Activated naive CD4-positive, alpha-beta T cell treated with anti-CD3 and anti-CD28 coated beads, Interleukin-2, amount 10 ng/mL, durations not matched to agents 7 days and 5 days (primary cell): ENCODE measurements at regions not wholly inside any gene's neighbourhood (a gene's known extent, or its start where the extent isn't known, plus 50 kb on each side); places are given as distances from the start of the nearest gene placed in this dataset.
"Not testable (repeated sequence)": the region's sequence is repeated elsewhere in the genome, so short reads cannot be mapped to it uniquely, and the experiment has no call there.

Experiments
- CTCF ChIA-PET: fragments of 350-600 bp; sonication (Branson Sonifier 250); formaldehyde crosslinking; loops from one replicate; lab custom pipeline; 2021; ENCODE audit warnings: antibody characterized with exemption; lab: Charles Lee
- DNase-seq: peaks from one replicate; pipeline ENCODE4 v3.0.0-alpha.2; 2020
- H3K27ac Mint-ChIP-seq: one replicate; pipeline ENCODE4 v1.8.0; 2021; ENCODE audit warnings: mild to moderate bottlenecking, moderate library complexity, mixed read lengths
- H3K27me3 Mint-ChIP-seq: one replicate; pipeline ENCODE4 v1.8.0; 2021; ENCODE audit warnings: mild to moderate bottlenecking, mixed read lengths
- H3K36me3 Mint-ChIP-seq: one replicate; pipeline ENCODE4 v1.8.0; 2021; ENCODE audit warnings: mixed read lengths
- H3K4me1 Mint-ChIP-seq: one replicate; pipeline ENCODE4 v1.8.0; 2021; ENCODE audit warnings: mixed read lengths
- H3K4me3 Mint-ChIP-seq: one replicate; pipeline ENCODE4 v1.8.0; 2021; ENCODE audit warnings: mild to moderate bottlenecking, moderate library complexity, mixed read lengths
- H3K9me3 Mint-ChIP-seq: one replicate; pipeline ENCODE4 v1.8.0; 2021; ENCODE audit warnings: mixed read lengths

- Mint-ChIP-seq H3K4me1 (no peaks in the 10 kb centered on the region), H3K27me3 (no peaks in the 10 kb centered on the region), H3K36me3 (no peaks in the 10 kb centered on the region), H3K4me3 (no peak overlapping the region), H3K27ac (no peak overlapping the region), H3K9me3 (no peaks in the 10 kb centered on the region)
- CTCF ChIA-PET: no interaction called here
- no peak for DNase-seq
These were observed 195.9 kb upstream of the HS6ST1 start for GRCh38 chr2:128514555-128514955.

- H3K4me3 Mint-ChIP-seq: no peak overlapping the region
- no peaks in the 10 kb centered on the region for H3K9me3 Mint-ChIP-seq
- H3K27ac Mint-ChIP-seq: no peak overlapping the region
- CTCF ChIA-PET: no interaction called here
- H3K4me1 Mint-ChIP-seq: peaks cover 6% of the 10 kb centered on the region
- DNase-seq: no peak
- peaks cover 6% of the 10 kb centered on the region for H3K27me3 Mint-ChIP-seq
- no peaks in the 10 kb centered on the region for H3K36me3 Mint-ChIP-seq
These were observed 198.3 kb upstream of the HS6ST1 start for GRCh38 chr2:128516938-128517337.

- H3K27me3 Mint-ChIP-seq, H3K36me3 Mint-ChIP-seq, DNase-seq, H3K4me3 Mint-ChIP-seq, H3K4me1 Mint-ChIP-seq, H3K9me3 Mint-ChIP-seq, CTCF ChIA-PET, H3K27ac Mint-ChIP-seq: not testable (repeated sequence)
These were observed 200.4 kb upstream of the HS6ST1 start for GRCh38 chr2:128519028-128519427.

- H3K4me3 Mint-ChIP-seq: no peak overlapping the region
- no peaks in the 10 kb centered on the region for H3K9me3 Mint-ChIP-seq
- CTCF ChIA-PET: no interaction called here
- H3K27me3 Mint-ChIP-seq: peaks cover 6% of the 10 kb centered on the region
- H3K4me1 Mint-ChIP-seq: peaks cover 6% of the 10 kb centered on the region
- no peak overlapping the region for H3K27ac Mint-ChIP-seq
- H3K36me3 Mint-ChIP-seq: no peaks in the 10 kb centered on the region
- no peak for DNase-seq
These were observed 201.0 kb upstream of the HS6ST1 start for GRCh38 chr2:128519517-128520215.

GRCh38 chr2:128520340-128520739 is 201.7 kb upstream of the HS6ST1 start:
- Mint-ChIP-seq H3K4me3 (no peak overlapping the region), H3K27ac (no peak overlapping the region), H3K9me3 (no peaks in the 10 kb centered on the region), H3K4me1 (peaks cover 6% of the 10 kb centered on the region), H3K36me3 (no peaks in the 10 kb centered on the region), H3K27me3 (peaks cover 6% of the 10 kb centered on the region)
- CTCF ChIA-PET: no interaction called here
- DNase-seq: no peak

GRCh38 chr2:128520791-128521190 is 202.1 kb upstream of the HS6ST1 start:
- peak; percentile 41 for DNase-seq
- CTCF ChIA-PET: no interaction called here
- Mint-ChIP-seq H3K27ac (no peak overlapping the region), H3K36me3 (no peaks in the 10 kb centered on the region), H3K27me3 (peaks cover 6% of the 10 kb centered on the region), H3K4me3 (no peak overlapping the region), H3K4me1 (peaks cover 6% of the 10 kb centered on the region), H3K9me3 (no peaks in the 10 kb centered on the region)

- H3K4me1 Mint-ChIP-seq: peaks cover 6% of the 10 kb centered on the region
- no peaks in the 10 kb centered on the region for H3K9me3 Mint-ChIP-seq
- CTCF ChIA-PET: no interaction called here
- no peak overlapping the region for H3K4me3 Mint-ChIP-seq
- H3K27me3 Mint-ChIP-seq: peaks cover 10% of the 10 kb centered on the region
- no peak overlapping the region for H3K27ac Mint-ChIP-seq
- DNase-seq: no peak
- H3K36me3 Mint-ChIP-seq: no peaks in the 10 kb centered on the region
These were observed 202.8 kb upstream of the HS6ST1 start for GRCh38 chr2:128521482-128521881.

- CTCF ChIA-PET: no interaction called here
- H3K27ac Mint-ChIP-seq: no peak overlapping the region
- no peaks in the 10 kb centered on the region for H3K9me3 Mint-ChIP-seq
- no peak overlapping the region for H3K4me3 Mint-ChIP-seq
- peaks cover 10% of the 10 kb centered on the region for H3K27me3 Mint-ChIP-seq
- peaks cover 6% of the 10 kb centered on the region for H3K4me1 Mint-ChIP-seq
- no peak for DNase-seq
- H3K36me3 Mint-ChIP-seq: no peaks in the 10 kb centered on the region
These were observed 204.2 kb upstream of the HS6ST1 start for GRCh38 chr2:128522829-128523228.

- CTCF ChIA-PET: no interaction called here
- Mint-ChIP-seq H3K4me3 (no peak overlapping the region), H3K27ac (no peak overlapping the region), H3K36me3 (no peaks in the 10 kb centered on the region), H3K9me3 (no peaks in the 10 kb centered on the region), H3K4me1 (peaks cover 6% of the 10 kb centered on the region), H3K27me3 (peaks cover 13% of the 10 kb centered on the region)
- DNase-seq: no peak
These were observed 204.8 kb upstream of the HS6ST1 start for GRCh38 chr2:128523457-128523856.

GRCh38 chr2:128524183-128524582 is 205.5 kb upstream of the HS6ST1 start:
- peaks cover 6% of the 10 kb centered on the region for H3K4me1 Mint-ChIP-seq
- peaks cover 13% of the 10 kb centered on the region for H3K27me3 Mint-ChIP-seq
- no peaks in the 10 kb centered on the region for H3K36me3 Mint-ChIP-seq
- DNase-seq: no peak
- CTCF ChIA-PET: no interaction called here
- no peaks in the 10 kb centered on the region for H3K9me3 Mint-ChIP-seq
- no peak overlapping the region for H3K27ac Mint-ChIP-seq
- H3K4me3 Mint-ChIP-seq: no peak overlapping the region

- H3K27me3 Mint-ChIP-seq: peaks cover 7% of the 10 kb centered on the region
- peaks cover 5% of the 10 kb centered on the region for H3K4me1 Mint-ChIP-seq
- no peak for DNase-seq
- no peak overlapping the region for H3K27ac Mint-ChIP-seq
- no peak overlapping the region for H3K4me3 Mint-ChIP-seq
- CTCF ChIA-PET: no interaction called here
- no peaks in the 10 kb centered on the region for H3K9me3 Mint-ChIP-seq
- H3K36me3 Mint-ChIP-seq: no peaks in the 10 kb centered on the region
These were observed 207.0 kb upstream of the HS6ST1 start for GRCh38 chr2:128525653-128526052.

GRCh38 chr2:128526455-128526976 is 207.8 kb upstream of the HS6ST1 start:
- Mint-ChIP-seq H3K27ac (no peak overlapping the region), H3K9me3 (no peaks in the 10 kb centered on the region), H3K4me3 (no peak overlapping the region), H3K4me1 (no peaks in the 10 kb centered on the region), H3K27me3 (peaks cover 7% of the 10 kb centered on the region), H3K36me3 (no peaks in the 10 kb centered on the region)
- no peak for DNase-seq
- CTCF ChIA-PET: no interaction called here

- CTCF ChIA-PET: no interaction called here
- H3K27me3 Mint-ChIP-seq: peaks cover 7% of the 10 kb centered on the region
- H3K27ac Mint-ChIP-seq: no peak overlapping the region
- H3K36me3 Mint-ChIP-seq: no peaks in the 10 kb centered on the region
- no peak overlapping the region for H3K4me3 Mint-ChIP-seq
- no peak for DNase-seq
- no peaks in the 10 kb centered on the region for H3K4me1 Mint-ChIP-seq
- H3K9me3 Mint-ChIP-seq: no peaks in the 10 kb centered on the region
These were observed 209.5 kb upstream of the HS6ST1 start for GRCh38 chr2:128528133-128528532.

GRCh38 chr2:128530025-128530573 is 211.4 kb upstream of the HS6ST1 start:
- Mint-ChIP-seq H3K27me3 (peaks cover 7% of the 10 kb centered on the region), H3K4me3 (no peak overlapping the region), H3K9me3 (no peaks in the 10 kb centered on the region), H3K4me1 (no peaks in the 10 kb centered on the region), H3K36me3 (no peaks in the 10 kb centered on the region), H3K27ac (no peak overlapping the region)
- DNase-seq: no peak
- CTCF ChIA-PET: no interaction called here

GRCh38 chr2:128531856-128532255 is 213.2 kb upstream of the HS6ST1 start:
- Mint-ChIP-seq H3K27ac (no peak overlapping the region), H3K9me3 (no peaks in the 10 kb centered on the region), H3K27me3 (peaks cover 5% of the 10 kb centered on the region), H3K36me3 (no peaks in the 10 kb centered on the region), H3K4me1 (no peaks in the 10 kb centered on the region), H3K4me3 (no peak overlapping the region)
- CTCF ChIA-PET: no interaction called here
- no peak for DNase-seq
